ENCODE measurements at regions not wholly inside any gene's neighbourhood (a gene's known extent, or its start where the extent isn't known, plus 50 kb on each side); places are given as distances from the start of the nearest gene placed in this dataset.
A peak's percentile ranks its signal among the peaks of the same experiment; 100 is the strongest.
"Not testable (repeated sequence)": the region's sequence is repeated elsewhere in the genome, so short reads cannot be mapped to it uniquely, and the experiment has no call there.

DNA sequence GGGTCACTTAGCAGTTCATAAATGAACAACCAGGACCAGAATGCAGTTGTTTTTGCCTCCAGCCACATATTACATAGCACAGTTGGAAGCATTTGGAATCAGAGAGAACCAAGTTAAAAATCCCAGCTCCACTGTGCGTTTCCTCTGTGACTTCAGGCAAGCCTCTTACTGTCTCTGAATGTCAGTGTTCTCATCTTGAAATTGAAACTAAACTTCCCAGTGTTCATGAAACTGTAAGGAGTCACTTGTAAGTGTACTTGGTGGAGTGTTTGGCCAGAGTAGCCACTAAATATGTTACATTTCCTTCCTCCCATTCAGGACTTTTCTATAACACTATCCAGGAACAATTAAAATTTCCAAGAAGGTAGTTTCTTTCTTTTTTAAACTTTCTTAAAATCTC lies 276.8 kb downstream of the KCNRG start:
- WGBS, 5 donors, result 59 to 65% (median 62%) methylated on average over 1 of the region's 1 CpG
- Histone ChIP-seq H3K27me3 (replicated peaks in 1 of 7) (no peaks in the 10 kb centered on the region), H3K9me3 (peaks cover 0 to 10% (median 0%) of the 10 kb centered on the region in 8 donors), H3K36me3 (no peaks in the 10 kb centered on the region), H3K4me3 (no peak overlapping the region), H3K4me1 (peaks cover 0 to 25% (median 6%) of the 10 kb centered on the region in 6 donors), H3K27ac (peak overlapping the region in 1 of 8 donors; percentile 23)
- intact Hi-C loops (cut with DNase I; ENCODE audit: low total_unique reads), result no loop called here
- no peak for TF ChIP-seq POLR2AphosphoS5 (IDR thresholded peaks at IDR 0.05)
- no peak for DNase-seq

DNA sequence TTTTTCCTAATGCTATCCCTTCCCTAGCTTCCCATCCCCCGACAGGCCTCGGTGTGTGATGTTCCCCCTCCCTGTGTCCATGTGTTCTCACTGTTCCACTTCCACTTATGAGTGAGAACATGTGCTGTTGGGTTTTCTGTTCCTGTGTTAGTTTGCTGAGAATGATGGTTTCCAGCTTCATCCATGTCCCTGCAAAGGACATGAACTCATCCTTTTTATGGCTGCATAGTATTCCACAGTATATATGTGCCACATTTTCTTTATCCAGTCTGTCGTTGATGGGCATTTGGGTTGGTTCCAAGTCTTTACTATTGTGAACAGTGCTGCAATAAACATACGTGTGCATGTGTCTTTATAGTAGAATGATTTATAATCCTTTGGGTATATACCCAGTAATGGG lies 279.2 kb downstream of the KCNRG start:
- H3K27me3 ChIP-seq (replicated peaks in 1 of 7); H3K27ac ChIP-seq; H3K9me3 ChIP-seq; DNase-seq; intact Hi-C loops (cut with DNase I; ENCODE audit: low total_unique reads); H3K36me3 ChIP-seq; H3K4me3 ChIP-seq: not testable (repeated sequence)
- WGBS, 5 donors, result 81 to 91% (median 91%) methylated on average over 4 of the region's 4 CpGs
- peaks cover 0 to 32% (median 6%) of the 10 kb centered on the region in 6 donors for H3K4me1 ChIP-seq

DNA sequence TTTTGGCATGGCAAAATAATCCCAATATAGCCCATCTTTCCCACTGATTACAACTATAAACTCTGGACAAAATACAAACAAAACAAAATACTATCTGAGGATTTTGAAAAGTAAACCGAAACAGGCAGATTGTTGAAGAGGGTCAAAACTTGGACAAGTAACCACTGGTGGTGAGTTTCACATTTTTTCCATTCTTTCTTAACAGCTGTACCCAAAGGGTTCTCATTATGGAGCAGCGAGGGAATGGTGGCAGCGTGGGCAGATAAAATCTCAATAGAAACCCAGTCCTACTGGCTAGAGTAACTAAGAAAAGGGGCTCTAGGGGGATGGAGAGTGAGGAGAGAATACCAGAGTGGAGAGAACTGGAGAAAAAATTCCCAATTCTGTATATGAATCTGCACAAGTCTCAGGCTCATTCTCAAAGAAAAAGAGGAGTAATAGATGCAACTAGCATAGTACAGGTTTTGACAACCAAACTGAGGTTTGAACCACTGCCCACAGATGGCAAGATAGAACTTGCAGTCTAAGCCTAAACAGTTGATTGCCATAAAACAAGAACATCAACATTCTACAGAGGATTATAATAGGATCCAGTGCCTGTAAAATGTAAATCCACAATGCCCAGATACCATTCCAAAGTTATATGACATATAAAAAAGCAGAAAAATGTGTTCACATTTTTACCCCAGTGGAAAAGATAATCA lies 284.5 kb downstream of the KCNRG start:
- Histone ChIP-seq H3K4me3 (no peak overlapping the region), H3K27ac (no peak overlapping the region), H3K9me3 (peaks cover 0 to 5% (median 0%) of the 10 kb centered on the region in 8 donors), H3K27me3 (replicated peaks in 1 of 7) (no peaks in the 10 kb centered on the region), H3K4me1 (peaks cover 0 to 6% (median 0%) of the 10 kb centered on the region in 6 donors), H3K36me3 (no peaks in the 10 kb centered on the region)
- 88 to 95% (median 93%) methylated on average over 3 of the region's 3 CpGs for WGBS, 5 donors
- intact Hi-C loops (cut with DNase I; ENCODE audit: low total_unique reads), result no loop called here
- TF ChIP-seq POLR2AphosphoS5 (IDR thresholded peaks at IDR 0.05), result no peak
- TF ChIP-seq POLR2A (IDR thresholded peaks at IDR 0.05), result no peak
- TF ChIP-seq CTCF (IDR thresholded peaks at IDR 0.05 in 8 of 11, conservative IDR thresholded peaks at IDR 0.05 in 3 of 11), result no peak
- no peak for DNase-seq

- no peaks in the 10 kb centered on the region for H3K36me3 ChIP-seq
- H3K9me3 ChIP-seq, result no peaks in the 10 kb centered on the region
- H3K4me3 ChIP-seq, result no peak overlapping the region
- intact Hi-C loops (cut with DNase I; ENCODE audit: low total_unique reads), result no loop called here
- no peak overlapping the region for H3K27ac ChIP-seq
- TF ChIP-seq POLR2A (IDR thresholded peaks at IDR 0.05) (no peak), POLR2AphosphoS5 (IDR thresholded peaks at IDR 0.05) (no peak)
- 76 to 83% (median 80%) methylated on average over 5 of the region's 5 CpGs for WGBS, 5 donors
- no peaks in the 10 kb centered on the region for H3K27me3 ChIP-seq (replicated peaks in 1 of 7)
- H3K4me1 ChIP-seq, result peaks cover 0 to 2% (median 0%) of the 10 kb centered on the region in 6 donors
- DNase-seq, result no peak
Measured at GRCh38 chr13:50303963-50304721, 288.9 kb downstream of the KCNRG start.

- no peak overlapping the region for H3K27ac ChIP-seq
- TF ChIP-seq POLR2AphosphoS5 (IDR thresholded peaks at IDR 0.05) (no peak), CTCF (IDR thresholded peaks at IDR 0.05 in 8 of 11, conservative IDR thresholded peaks at IDR 0.05 in 3 of 11) (no peak), POLR2A (IDR thresholded peaks at IDR 0.05) (no peak)
- H3K36me3 ChIP-seq, result no peaks in the 10 kb centered on the region
- DNase-seq, result no peak
- WGBS, 5 donors, result 87 to 99% (median 95%) methylated on average over 4 of the region's 4 CpGs
- H3K9me3 ChIP-seq, result no peaks in the 10 kb centered on the region
- no peaks in the 10 kb centered on the region for H3K27me3 ChIP-seq (replicated peaks in 1 of 7)
- peaks cover 0 to 16% (median 6%) of the 10 kb centered on the region in 6 donors for H3K4me1 ChIP-seq
- intact Hi-C loops (cut with DNase I; ENCODE audit: low total_unique reads), result no loop called here
- H3K4me3 ChIP-seq, result no peak overlapping the region
Measured at GRCh38 chr13:50306156-50306555, 290.9 kb downstream of the KCNRG start.
